ENCODE measurements at regions not wholly inside any gene's neighbourhood (a gene's known extent, or its start where the extent isn't known, plus 50 kb on each side); places are given as distances from the start of the nearest gene placed in this dataset.

DNA sequence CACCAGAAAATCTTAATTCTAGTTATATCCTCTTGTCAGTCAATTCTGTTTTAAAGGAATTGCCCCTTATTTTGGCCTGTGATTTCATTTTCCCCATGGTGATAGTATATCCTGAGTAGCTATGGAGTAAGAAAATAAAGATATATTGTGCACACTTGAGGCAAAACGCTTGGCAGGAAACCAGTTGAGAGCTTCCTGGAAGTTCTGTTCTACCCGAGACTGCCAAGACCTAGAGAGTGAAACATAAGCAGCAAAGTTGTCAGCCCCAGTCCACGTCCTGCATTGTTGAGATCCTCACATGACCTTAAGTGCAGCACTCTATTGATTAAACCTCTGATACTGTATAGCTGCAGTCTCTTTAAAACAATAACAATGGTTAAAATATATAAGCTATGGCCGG is 235.2 kb downstream of the CDC14C start:
- TF ChIP-seq, protein P1, sequence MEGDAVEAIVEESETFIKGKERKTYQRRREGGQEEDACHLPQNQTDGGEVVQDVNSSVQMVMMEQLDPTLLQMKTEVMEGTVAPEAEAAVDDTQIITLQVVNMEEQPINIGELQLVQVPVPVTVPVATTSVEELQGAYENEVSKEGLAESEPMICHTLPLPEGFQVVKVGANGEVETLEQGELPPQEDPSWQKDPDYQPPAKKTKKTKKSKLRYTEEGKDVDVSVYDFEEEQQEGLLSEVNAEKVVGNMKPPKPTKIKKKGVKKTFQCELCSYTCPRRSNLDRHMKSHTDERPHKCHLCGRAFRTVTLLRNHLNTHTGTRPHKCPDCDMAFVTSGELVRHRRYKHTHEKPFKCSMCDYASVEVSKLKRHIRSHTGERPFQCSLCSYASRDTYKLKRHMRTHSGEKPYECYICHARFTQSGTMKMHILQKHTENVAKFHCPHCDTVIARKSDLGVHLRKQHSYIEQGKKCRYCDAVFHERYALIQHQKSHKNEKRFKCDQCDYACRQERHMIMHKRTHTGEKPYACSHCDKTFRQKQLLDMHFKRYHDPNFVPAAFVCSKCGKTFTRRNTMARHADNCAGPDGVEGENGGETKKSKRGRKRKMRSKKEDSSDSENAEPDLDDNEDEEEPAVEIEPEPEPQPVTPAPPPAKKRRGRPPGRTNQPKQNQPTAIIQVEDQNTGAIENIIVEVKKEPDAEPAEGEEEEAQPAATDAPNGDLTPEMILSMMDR (IDR thresholded peaks at IDR 0.05 in 2 of 3, conservative IDR thresholded peaks at IDR 0.05 in 1 of 3; ENCODE audit: borderline replicate concordance in 1 of 3, insufficient read depth in 1 of 3, low read depth in 2 of 3, low read length in 2 of 3), result no peak
- TF ChIP-seq TCF7L2 (IDR thresholded peaks at IDR 0.05; ENCODE audit: borderline replicate concordance, extremely low read depth, insufficient read depth, insufficient read length) (no peak), RAD21 (IDR thresholded peaks at IDR 0.05; ENCODE audit: low read depth) (no peak), EZH2phosphoT487 (IDR thresholded peaks at IDR 0.05; ENCODE audit: borderline replicate concordance) (no peak)
